ENCODE measurements at regions not wholly inside any gene's neighbourhood (a gene's known extent, or its start where the extent isn't known, plus 50 kb on each side); places are given as distances from the start of the nearest gene placed in this dataset.

DNA sequence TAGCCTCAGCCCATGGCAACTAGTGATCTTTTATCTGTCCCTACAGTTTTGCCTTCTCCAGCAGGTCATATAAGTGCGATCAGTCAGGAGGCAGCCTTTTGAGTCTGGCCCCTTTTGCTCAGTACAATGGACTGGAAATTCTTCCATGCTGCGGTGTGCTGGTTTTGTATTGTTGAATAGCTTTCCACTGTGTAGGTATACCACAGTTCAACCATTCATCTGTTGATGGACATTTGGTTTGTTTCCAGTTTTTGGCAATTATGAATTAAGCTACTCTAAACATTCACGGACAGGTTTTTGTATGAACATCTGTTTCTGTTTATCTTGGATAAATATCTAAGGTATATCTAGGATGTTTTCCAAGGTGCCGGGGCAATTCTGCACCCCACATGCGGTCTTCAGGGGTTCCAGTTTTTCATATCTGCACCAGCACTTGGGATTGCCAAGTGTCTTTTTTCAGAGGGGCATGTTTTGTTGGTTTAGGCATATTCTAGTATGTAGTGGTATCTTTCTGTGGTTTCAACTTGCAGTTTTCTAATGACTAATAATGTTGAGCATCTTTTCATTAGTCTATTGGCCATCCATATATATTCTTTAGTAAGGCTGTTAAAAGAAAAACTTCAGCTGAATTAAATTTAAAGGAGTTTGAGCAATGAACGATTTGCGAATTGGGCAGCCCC, 141.0 kb downstream of the TFAP2C start:
- TF ChIP-seq POLR2A (IDR thresholded peaks at IDR 0.05): no peak
- TF ChIP-seq, protein P1, sequence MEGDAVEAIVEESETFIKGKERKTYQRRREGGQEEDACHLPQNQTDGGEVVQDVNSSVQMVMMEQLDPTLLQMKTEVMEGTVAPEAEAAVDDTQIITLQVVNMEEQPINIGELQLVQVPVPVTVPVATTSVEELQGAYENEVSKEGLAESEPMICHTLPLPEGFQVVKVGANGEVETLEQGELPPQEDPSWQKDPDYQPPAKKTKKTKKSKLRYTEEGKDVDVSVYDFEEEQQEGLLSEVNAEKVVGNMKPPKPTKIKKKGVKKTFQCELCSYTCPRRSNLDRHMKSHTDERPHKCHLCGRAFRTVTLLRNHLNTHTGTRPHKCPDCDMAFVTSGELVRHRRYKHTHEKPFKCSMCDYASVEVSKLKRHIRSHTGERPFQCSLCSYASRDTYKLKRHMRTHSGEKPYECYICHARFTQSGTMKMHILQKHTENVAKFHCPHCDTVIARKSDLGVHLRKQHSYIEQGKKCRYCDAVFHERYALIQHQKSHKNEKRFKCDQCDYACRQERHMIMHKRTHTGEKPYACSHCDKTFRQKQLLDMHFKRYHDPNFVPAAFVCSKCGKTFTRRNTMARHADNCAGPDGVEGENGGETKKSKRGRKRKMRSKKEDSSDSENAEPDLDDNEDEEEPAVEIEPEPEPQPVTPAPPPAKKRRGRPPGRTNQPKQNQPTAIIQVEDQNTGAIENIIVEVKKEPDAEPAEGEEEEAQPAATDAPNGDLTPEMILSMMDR (IDR thresholded peaks at IDR 0.05 in 8 of 11, conservative IDR thresholded peaks at IDR 0.05 in 3 of 11): no peak
- TF ChIP-seq POLR2AphosphoS5 (IDR thresholded peaks at IDR 0.05): no peak
